WTC11 (cell line): ENCODE measurements at regions not wholly inside any gene's neighbourhood (a gene's known extent, or its start where the extent isn't known, plus 50 kb on each side); places are given as distances from the start of the nearest gene placed in this dataset.

ENCODE experiments used
- CREB1 ChIP-seq: sonication (generic); formaldehyde crosslinking; IDR thresholded peaks from 2 replicates; pipeline ENCODE4 v1.8.0; 2023; ENCODE audit warnings: mild to moderate bottlenecking, missing genetic modification reagents
- CREM ChIP-seq: sonication (generic); formaldehyde crosslinking; IDR thresholded peaks from 2 replicates; pipeline ENCODE4 v1.8.1; 2022; ENCODE audit warnings: mild to moderate bottlenecking, missing genetic modification reagents, moderate library complexity
- CTCF ChIP-seq: fragments of 200-600 bp; IDR thresholded peaks from 2 replicates; pipeline ENCODE4 v1.8.0; 2022; ENCODE audit warnings: antibody characterized with exemption
- FOXK1 ChIP-seq: sonication (generic); formaldehyde crosslinking; IDR thresholded peaks from 2 replicates; pipeline ENCODE4 v1.8.0; 2022; ENCODE audit warnings: mild to moderate bottlenecking, moderate library complexity, missing genetic modification reagents
- IRF2 ChIP-seq: sonication (generic); formaldehyde crosslinking; IDR thresholded peaks from 2 replicates; pipeline ENCODE4 v1.8.0; 2022; ENCODE audit warnings: low read depth, missing genetic modification reagents, borderline replicate concordance
- MAX ChIP-seq: sonication (generic); formaldehyde crosslinking; IDR thresholded peaks from 2 replicates; pipeline ENCODE4 v1.8.0; 2022; ENCODE audit warnings: mild to moderate bottlenecking, missing genetic modification reagents
- NFYB ChIP-seq: sonication (generic); formaldehyde crosslinking; conservative IDR thresholded peaks from 2 replicates; pipeline ENCODE4 v1.8.0; 2022; ENCODE audit warnings: low read depth, missing genetic modification reagents
- SP1 ChIP-seq: sonication (generic); formaldehyde crosslinking; conservative IDR thresholded peaks from 2 replicates; pipeline ENCODE4 v1.8.1; 2022; ENCODE audit warnings: missing genetic modification reagents
- USF2 ChIP-seq: sonication (generic); formaldehyde crosslinking; IDR thresholded peaks from 2 replicates; pipeline ENCODE4 v1.8.1; 2023; ENCODE audit warnings: mild to moderate bottlenecking, missing genetic modification reagents, moderate library complexity
- ZNF396 ChIP-seq: fragments of 250-450 bp; sonication (Bioruptor Pico); IDR thresholded peaks from 2 replicates; pipeline ENCODE4 v1.8.0; 2021; ENCODE audit warnings: mild to moderate bottlenecking, moderate library complexity, borderline replicate concordance
- ZNF512 ChIP-seq: sonication (generic); formaldehyde crosslinking; IDR thresholded peaks from 2 replicates; pipeline ENCODE4 v1.8.1; 2022; ENCODE audit warnings: missing genetic modification reagents, borderline replicate concordance
- TF ChIP-seq, protein P1 (sequence below): sonication (generic); formaldehyde crosslinking; conservative IDR thresholded peaks from 2 replicates; pipeline ENCODE4 v1.8.1; 2023; ENCODE audit warnings: mild to moderate bottlenecking, low read depth, missing genetic modification reagents, moderate library complexity
- TF ChIP-seq, protein P2 (sequence below): fragments of 250-450 bp; sonication (Bioruptor Pico); IDR thresholded peaks from 2 replicates; pipeline ENCODE4 v1.9.0; 2021; ENCODE audit warnings: mild to moderate bottlenecking, borderline replicate concordance

GRCh38 chr2:12293874-12294273 lies 422.9 kb upstream of the TRIB2 start:
- TF ChIP-seq MAX (CRISPR knock-in tag) (no peak), CTCF (no peak), CREM (CRISPR knock-in tag) (no peak), NFYB (no peak), ZNF512 (CRISPR knock-in tag) (no peak), IRF2 (CRISPR knock-in tag) (no peak), CREB1 (CRISPR knock-in tag) (no peak), FOXK1 (CRISPR knock-in tag) (no peak), ZNF396 (CRISPR knock-in tag) (no peak), USF2 (no peak), SP1 (no peak)
- TF ChIP-seq, protein P1, sequence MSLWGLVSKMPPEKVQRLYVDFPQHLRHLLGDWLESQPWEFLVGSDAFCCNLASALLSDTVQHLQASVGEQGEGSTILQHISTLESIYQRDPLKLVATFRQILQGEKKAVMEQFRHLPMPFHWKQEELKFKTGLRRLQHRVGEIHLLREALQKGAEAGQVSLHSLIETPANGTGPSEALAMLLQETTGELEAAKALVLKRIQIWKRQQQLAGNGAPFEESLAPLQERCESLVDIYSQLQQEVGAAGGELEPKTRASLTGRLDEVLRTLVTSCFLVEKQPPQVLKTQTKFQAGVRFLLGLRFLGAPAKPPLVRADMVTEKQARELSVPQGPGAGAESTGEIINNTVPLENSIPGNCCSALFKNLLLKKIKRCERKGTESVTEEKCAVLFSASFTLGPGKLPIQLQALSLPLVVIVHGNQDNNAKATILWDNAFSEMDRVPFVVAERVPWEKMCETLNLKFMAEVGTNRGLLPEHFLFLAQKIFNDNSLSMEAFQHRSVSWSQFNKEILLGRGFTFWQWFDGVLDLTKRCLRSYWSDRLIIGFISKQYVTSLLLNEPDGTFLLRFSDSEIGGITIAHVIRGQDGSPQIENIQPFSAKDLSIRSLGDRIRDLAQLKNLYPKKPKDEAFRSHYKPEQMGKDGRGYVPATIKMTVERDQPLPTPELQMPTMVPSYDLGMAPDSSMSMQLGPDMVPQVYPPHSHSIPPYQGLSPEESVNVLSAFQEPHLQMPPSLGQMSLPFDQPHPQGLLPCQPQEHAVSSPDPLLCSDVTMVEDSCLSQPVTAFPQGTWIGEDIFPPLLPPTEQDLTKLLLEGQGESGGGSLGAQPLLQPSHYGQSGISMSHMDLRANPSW (CRISPR knock-in tag): no peak
- TF ChIP-seq, protein P2, sequence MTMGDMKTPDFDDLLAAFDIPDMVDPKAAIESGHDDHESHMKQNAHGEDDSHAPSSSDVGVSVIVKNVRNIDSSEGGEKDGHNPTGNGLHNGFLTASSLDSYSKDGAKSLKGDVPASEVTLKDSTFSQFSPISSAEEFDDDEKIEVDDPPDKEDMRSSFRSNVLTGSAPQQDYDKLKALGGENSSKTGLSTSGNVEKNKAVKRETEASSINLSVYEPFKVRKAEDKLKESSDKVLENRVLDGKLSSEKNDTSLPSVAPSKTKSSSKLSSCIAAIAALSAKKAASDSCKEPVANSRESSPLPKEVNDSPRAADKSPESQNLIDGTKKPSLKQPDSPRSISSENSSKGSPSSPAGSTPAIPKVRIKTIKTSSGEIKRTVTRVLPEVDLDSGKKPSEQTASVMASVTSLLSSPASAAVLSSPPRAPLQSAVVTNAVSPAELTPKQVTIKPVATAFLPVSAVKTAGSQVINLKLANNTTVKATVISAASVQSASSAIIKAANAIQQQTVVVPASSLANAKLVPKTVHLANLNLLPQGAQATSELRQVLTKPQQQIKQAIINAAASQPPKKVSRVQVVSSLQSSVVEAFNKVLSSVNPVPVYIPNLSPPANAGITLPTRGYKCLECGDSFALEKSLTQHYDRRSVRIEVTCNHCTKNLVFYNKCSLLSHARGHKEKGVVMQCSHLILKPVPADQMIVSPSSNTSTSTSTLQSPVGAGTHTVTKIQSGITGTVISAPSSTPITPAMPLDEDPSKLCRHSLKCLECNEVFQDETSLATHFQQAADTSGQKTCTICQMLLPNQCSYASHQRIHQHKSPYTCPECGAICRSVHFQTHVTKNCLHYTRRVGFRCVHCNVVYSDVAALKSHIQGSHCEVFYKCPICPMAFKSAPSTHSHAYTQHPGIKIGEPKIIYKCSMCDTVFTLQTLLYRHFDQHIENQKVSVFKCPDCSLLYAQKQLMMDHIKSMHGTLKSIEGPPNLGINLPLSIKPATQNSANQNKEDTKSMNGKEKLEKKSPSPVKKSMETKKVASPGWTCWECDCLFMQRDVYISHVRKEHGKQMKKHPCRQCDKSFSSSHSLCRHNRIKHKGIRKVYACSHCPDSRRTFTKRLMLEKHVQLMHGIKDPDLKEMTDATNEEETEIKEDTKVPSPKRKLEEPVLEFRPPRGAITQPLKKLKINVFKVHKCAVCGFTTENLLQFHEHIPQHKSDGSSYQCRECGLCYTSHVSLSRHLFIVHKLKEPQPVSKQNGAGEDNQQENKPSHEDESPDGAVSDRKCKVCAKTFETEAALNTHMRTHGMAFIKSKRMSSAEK (CRISPR knock-in tag): no peak
